CD4-positive, alpha-beta T cell (primary cell): ENCODE measurements at regions not wholly inside any gene's neighbourhood (a gene's known extent, or its start where the extent isn't known, plus 50 kb on each side); places are given as distances from the start of the nearest gene placed in this dataset.

Source experiments
- ATAC-seq: fragments of 200-7000 bp; cut with Tn5 transposase; one replicate; pipeline ENCODE4 v1.10.0; 2022; ENCODE audit warnings: mild to moderate bottlenecking; ENCODE audit not compliant: poor library complexity
- CTCF ChIA-PET: fragments of 350-600 bp; sonication (Branson Sonifier 250); formaldehyde crosslinking; loops from one replicate; lab custom pipeline; 2021; ENCODE audit warnings: antibody characterized with exemption, inconsistent platforms; lab: Charles Lee
- POLR2A ChIA-PET: fragments of 350-600 bp; sonication (Branson Sonifier 250); formaldehyde crosslinking; loops from one replicate; lab custom pipeline; 2021; ENCODE audit warnings: antibody characterized with exemption, inconsistent platforms; lab: Charles Lee
- DNase-seq, 14 experiments: peaks; one replicate each; pipeline ENCODE4 v3.0.0-alpha.2; 2013 to 2020; ENCODE audit warnings: mixed read lengths in 2 of 14
- H3K27ac ChIP-seq, 2 donors: one replicate each; pipeline versions ENCODE4 v1.5.1 to v1.7.0; 2013; ENCODE audit warnings: low read length in 2 of 2, low read depth in 1 of 2, mild to moderate bottlenecking in 1 of 2
- H3K27me3 ChIP-seq, 2 experiments: 1 replicate in 1 of 2; 2 replicates in 1 of 2; pipeline versions ENCODE4 v1.6.1 to v1.7.0; 2013; ENCODE audit warnings: low read length in 2 of 2, control low read depth in 1 of 2, mild to moderate bottlenecking in 1 of 2, moderate library complexity in 1 of 2; ENCODE audit not compliant: insufficient read depth in 2 of 2, control insufficient read depth in 1 of 2
- H3K36me3 ChIP-seq: one replicate; pipeline ENCODE4 v1.6.1; 2013; ENCODE audit warnings: low read length, control low read depth; ENCODE audit not compliant: insufficient read depth
- H3K4me1 ChIP-seq: one replicate; pipeline ENCODE4 v1.6.1; 2013; ENCODE audit warnings: low read length, control low read depth; ENCODE audit not compliant: insufficient read depth
- H3K4me3 ChIP-seq: one replicate; pipeline ENCODE4 v1.5.1; 2013; ENCODE audit warnings: mild to moderate bottlenecking, low read length, moderate library complexity
- H3K9me3 ChIP-seq, 2 experiments: 1 replicate in 1 of 2; 2 replicates in 1 of 2; pipeline versions ENCODE4 v1.6.1 to v1.7.0; 2013; ENCODE audit warnings: low read length in 2 of 2, mild to moderate bottlenecking in 2 of 2, control low read depth in 1 of 2, moderate library complexity in 1 of 2; ENCODE audit not compliant: control insufficient read depth in 1 of 2, insufficient read depth in 1 of 2
- H3K27ac Mint-ChIP-seq: one replicate; pipeline ENCODE4 v1.8.0; 2020; ENCODE audit warnings: mixed read lengths
- H3K27me3 Mint-ChIP-seq: one replicate; pipeline ENCODE4 v1.8.0; 2021; ENCODE audit warnings: mixed read lengths
- H3K36me3 Mint-ChIP-seq: one replicate; pipeline ENCODE4 v1.8.0; 2021; ENCODE audit warnings: low read depth, mixed read lengths
- H3K4me1 Mint-ChIP-seq: one replicate; pipeline ENCODE4 v1.8.0; 2021; ENCODE audit warnings: low read depth, mixed read lengths
- H3K4me3 Mint-ChIP-seq: one replicate; pipeline ENCODE4 v1.8.0; 2020; ENCODE audit warnings: mild to moderate bottlenecking, mixed read lengths
- H3K9me3 Mint-ChIP-seq: one replicate; pipeline ENCODE4 v1.8.0; 2020; ENCODE audit warnings: mixed read lengths
- intact Hi-C, 2 experiments: fragments of 100-400 bp; cut with DNase I in 1 of 2; cut with micrococcal nuclease in 1 of 2; formaldehyde crosslinking; loops; one replicate each; pipeline versions ENCODE4 v1.15.1 to v1.9.0; 2023 to 2025; cut with DNase I, micrococcal nuclease
- TF ChIP-seq, protein P1 (sequence below): fragments of 200-600 bp; IDR thresholded peaks from one replicate; pipeline ENCODE4 v1.8.0; 2022; ENCODE audit warnings: antibody characterized with exemption, mild to moderate bottlenecking

DNA sequence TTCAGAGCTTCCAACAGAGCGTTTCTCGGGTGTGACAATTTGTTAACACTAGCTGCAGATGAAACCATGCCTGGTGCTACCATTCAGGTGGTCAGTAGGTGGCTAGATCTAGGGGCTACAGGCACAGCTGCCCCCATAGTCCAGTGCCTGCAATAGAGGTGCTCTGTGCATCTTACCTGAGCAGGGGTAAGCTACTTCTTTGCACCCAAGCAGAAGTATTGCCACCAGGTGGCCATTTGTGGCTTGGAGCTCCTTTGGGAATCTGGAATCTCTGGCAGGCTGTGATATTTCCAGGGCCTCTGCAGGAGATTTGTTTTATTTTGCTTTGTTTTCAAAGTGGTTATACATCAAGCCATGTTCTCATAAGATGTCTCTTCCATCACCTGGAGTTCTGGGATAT, 170.7 kb upstream of the PUDP start:
- Mint-ChIP-seq H3K4me3 (no peak overlapping the region), H3K27me3 (no peaks in the 10 kb centered on the region), H3K36me3 (no peaks in the 10 kb centered on the region), H3K9me3 (no peaks in the 10 kb centered on the region), H3K27ac (no peak overlapping the region), H3K4me1 (no peaks in the 10 kb centered on the region)
- Histone ChIP-seq H3K4me1 (no peaks in the 10 kb centered on the region), H3K9me3 (no peaks in the 10 kb centered on the region), H3K4me3 (no peak overlapping the region), H3K27ac (no peak overlapping the region), H3K27me3 (no peaks in the 10 kb centered on the region), H3K36me3 (no peaks in the 10 kb centered on the region)
- TF ChIP-seq, protein P1, sequence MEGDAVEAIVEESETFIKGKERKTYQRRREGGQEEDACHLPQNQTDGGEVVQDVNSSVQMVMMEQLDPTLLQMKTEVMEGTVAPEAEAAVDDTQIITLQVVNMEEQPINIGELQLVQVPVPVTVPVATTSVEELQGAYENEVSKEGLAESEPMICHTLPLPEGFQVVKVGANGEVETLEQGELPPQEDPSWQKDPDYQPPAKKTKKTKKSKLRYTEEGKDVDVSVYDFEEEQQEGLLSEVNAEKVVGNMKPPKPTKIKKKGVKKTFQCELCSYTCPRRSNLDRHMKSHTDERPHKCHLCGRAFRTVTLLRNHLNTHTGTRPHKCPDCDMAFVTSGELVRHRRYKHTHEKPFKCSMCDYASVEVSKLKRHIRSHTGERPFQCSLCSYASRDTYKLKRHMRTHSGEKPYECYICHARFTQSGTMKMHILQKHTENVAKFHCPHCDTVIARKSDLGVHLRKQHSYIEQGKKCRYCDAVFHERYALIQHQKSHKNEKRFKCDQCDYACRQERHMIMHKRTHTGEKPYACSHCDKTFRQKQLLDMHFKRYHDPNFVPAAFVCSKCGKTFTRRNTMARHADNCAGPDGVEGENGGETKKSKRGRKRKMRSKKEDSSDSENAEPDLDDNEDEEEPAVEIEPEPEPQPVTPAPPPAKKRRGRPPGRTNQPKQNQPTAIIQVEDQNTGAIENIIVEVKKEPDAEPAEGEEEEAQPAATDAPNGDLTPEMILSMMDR = no peak
- intact Hi-C loops = no loop called here
- no peak for DNase-seq
- ChIA-PET POLR2A (no interaction called here), CTCF (no interaction called here)
- ATAC-seq = no peak

DNA sequence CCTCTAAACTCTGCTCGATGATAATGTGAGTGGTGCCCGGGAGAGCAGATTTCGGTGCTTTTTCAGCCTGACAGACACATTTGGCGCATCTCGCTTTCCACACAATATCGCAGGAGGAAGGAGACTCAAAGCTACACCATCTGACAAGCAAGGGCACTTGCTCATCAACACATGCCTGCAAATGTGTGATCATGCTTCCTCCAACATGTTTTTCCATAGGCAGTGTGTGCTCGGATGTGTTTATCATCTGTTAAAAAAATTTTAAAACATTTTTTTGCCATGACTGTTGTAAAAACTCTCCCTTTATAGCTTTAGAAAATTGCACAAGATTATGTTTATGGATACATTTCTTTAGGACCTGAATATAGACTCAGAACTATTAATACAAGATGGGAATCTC, 170.3 kb upstream of the PUDP start:
- H3K4me1 Mint-ChIP-seq = no peaks in the 10 kb centered on the region
- no peak overlapping the region for H3K4me3 Mint-ChIP-seq
- H3K27me3 ChIP-seq = no peaks in the 10 kb centered on the region
- H3K36me3 ChIP-seq = no peaks in the 10 kb centered on the region
- no peak overlapping the region for H3K4me3 ChIP-seq
- DNase-seq = no peak
- no peaks in the 10 kb centered on the region for H3K4me1 ChIP-seq
- no peak overlapping the region for H3K27ac ChIP-seq
- H3K27me3 Mint-ChIP-seq = no peaks in the 10 kb centered on the region
- POLR2A ChIA-PET = no interaction called here
- no peaks in the 10 kb centered on the region for H3K9me3 ChIP-seq
- no peak overlapping the region for H3K27ac Mint-ChIP-seq
- no peaks in the 10 kb centered on the region for H3K36me3 Mint-ChIP-seq
- CTCF ChIA-PET = no interaction called here
- TF ChIP-seq, protein P1 = no peak
- H3K9me3 Mint-ChIP-seq = no peaks in the 10 kb centered on the region
- intact Hi-C loops = no loop called here
- no peak for ATAC-seq

DNA sequence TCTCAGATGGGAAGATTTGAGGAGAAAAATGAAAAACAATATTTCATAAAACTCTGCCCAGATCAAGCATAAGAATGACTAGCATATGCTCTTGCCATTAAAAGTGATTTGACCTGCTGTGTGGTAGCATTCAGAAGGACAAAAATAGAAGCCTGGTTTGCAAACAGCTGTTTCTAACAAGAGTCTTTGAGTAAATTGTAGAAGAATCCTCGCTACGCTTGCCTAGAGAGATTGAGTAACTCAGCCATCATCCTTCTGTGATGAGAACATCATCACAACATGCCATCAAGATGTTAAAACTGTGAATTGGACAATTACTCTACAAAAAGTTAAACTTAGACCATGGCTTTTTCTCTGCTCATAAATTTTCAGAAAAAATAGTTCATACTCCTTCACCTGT, 168.9 kb upstream of the PUDP start:
- Histone ChIP-seq H3K4me3 (no peak overlapping the region), H3K4me1 (no peaks in the 10 kb centered on the region), H3K36me3 (no peaks in the 10 kb centered on the region), H3K9me3 (no peaks in the 10 kb centered on the region), H3K27me3 (no peaks in the 10 kb centered on the region), H3K27ac (no peak overlapping the region)
- H3K27me3 Mint-ChIP-seq = no peaks in the 10 kb centered on the region
- intact Hi-C loops = no loop called here
- H3K27ac Mint-ChIP-seq = no peak overlapping the region
- no peaks in the 10 kb centered on the region for H3K36me3 Mint-ChIP-seq
- H3K4me1 Mint-ChIP-seq = no peaks in the 10 kb centered on the region
- no peak overlapping the region for H3K4me3 Mint-ChIP-seq
- TF ChIP-seq, protein P1 = no peak
- ChIA-PET POLR2A (no interaction called here), CTCF (no interaction called here)
- ATAC-seq = no peak
- no peak for DNase-seq
- H3K9me3 Mint-ChIP-seq = no peaks in the 10 kb centered on the region
